ENCODE measurements at regions not wholly inside any gene's neighbourhood (a gene's known extent, or its start where the extent isn't known, plus 50 kb on each side); places are given as distances from the start of the nearest gene placed in this dataset.

GRCh38 chr1:163422738-163423404 is 101.1 kb downstream of the NUF2 start:
- Mint-ChIP-seq H3K4me3 (ENCODE audit: unreplicated experiment) (no peak overlapping the region), H3K27me3 (ENCODE audit: low read depth, unreplicated experiment) (peaks cover 2% of the 10 kb centered on the region), H3K36me3 (ENCODE audit: low read depth, unreplicated experiment) (no peaks in the 10 kb centered on the region), H3K9me3 (ENCODE audit: unreplicated experiment) (no peaks in the 10 kb centered on the region), H3K27ac (ENCODE audit: unreplicated experiment) (no peak overlapping the region), H3K4me1 (ENCODE audit: low read depth, unreplicated experiment) (no peaks in the 10 kb centered on the region)
- FAIRE-seq (no peak), DNase-seq (ENCODE audit: low read depth) (no peak)
- H3K4me1 ChIP-seq (ENCODE audit: insufficient read depth, low read length), result no peaks in the 10 kb centered on the region
- H3K4me2 ChIP-seq (ENCODE audit: low read length), result no peak overlapping the region
- TF ChIP-seq CTCF (IDR thresholded peaks at IDR 0.05; ENCODE audit: insufficient read depth, low read depth, low read length) (no peak), EZH2 (IDR thresholded peaks at IDR 0.05; ENCODE audit: insufficient read depth, low read length) (no peak)
- no peak overlapping the region for H3K27ac ChIP-seq (ENCODE audit: low read depth, low read length)
- no peaks in the 10 kb centered on the region for H3K79me2 ChIP-seq (ENCODE audit: insufficient read depth, low read length)
- H3K27me3 ChIP-seq (ENCODE audit: insufficient read depth, low read length), result no peaks in the 10 kb centered on the region
- no peaks in the 10 kb centered on the region for H3K9me3 ChIP-seq (ENCODE audit: insufficient read depth, low read depth, low read length)
- no peaks in the 10 kb centered on the region for H3K36me3 ChIP-seq (ENCODE audit: insufficient read depth, low read length)
- no peaks in the 10 kb centered on the region for H4K20me1 ChIP-seq (ENCODE audit: insufficient read depth, low read length)
- H2AFZ ChIP-seq (ENCODE audit: low read depth, low read length), result no peak overlapping the region
- no peak overlapping the region for H3K9ac ChIP-seq (ENCODE audit: low read length)
- no peak overlapping the region for H3K4me3 ChIP-seq (ENCODE audit: insufficient read depth, low read depth, low read length)

GRCh38 chr1:163426505-163427251 is 104.9 kb downstream of the NUF2 start:
- Mint-ChIP-seq H3K27ac (ENCODE audit: unreplicated experiment) (no peak overlapping the region), H3K4me3 (ENCODE audit: unreplicated experiment) (no peak overlapping the region), H3K4me1 (ENCODE audit: low read depth, unreplicated experiment) (no peaks in the 10 kb centered on the region), H3K27me3 (ENCODE audit: low read depth, unreplicated experiment) (peaks cover 2% of the 10 kb centered on the region), H3K36me3 (ENCODE audit: low read depth, unreplicated experiment) (no peaks in the 10 kb centered on the region), H3K9me3 (ENCODE audit: unreplicated experiment) (no peaks in the 10 kb centered on the region)
- no peaks in the 10 kb centered on the region for H3K4me1 ChIP-seq (ENCODE audit: insufficient read depth, low read length)
- no peaks in the 10 kb centered on the region for H3K36me3 ChIP-seq (ENCODE audit: insufficient read depth, low read length)
- no peak overlapping the region for H3K4me3 ChIP-seq (ENCODE audit: insufficient read depth, low read depth, low read length)
- H3K79me2 ChIP-seq (ENCODE audit: insufficient read depth, low read length), result no peaks in the 10 kb centered on the region
- H4K20me1 ChIP-seq (ENCODE audit: insufficient read depth, low read length), result no peaks in the 10 kb centered on the region
- no peak overlapping the region for H3K27ac ChIP-seq (ENCODE audit: low read depth, low read length)
- no peak for FAIRE-seq
- no peaks in the 10 kb centered on the region for H3K9me3 ChIP-seq (ENCODE audit: insufficient read depth, low read depth, low read length)
- no peak overlapping the region for H3K4me2 ChIP-seq (ENCODE audit: low read length)
- DNase-seq (ENCODE audit: low read depth), result no peak
- TF ChIP-seq EZH2 (IDR thresholded peaks at IDR 0.05; ENCODE audit: insufficient read depth, low read length) (no peak), CTCF (IDR thresholded peaks at IDR 0.05; ENCODE audit: insufficient read depth, low read depth, low read length) (no peak)
- no peaks in the 10 kb centered on the region for H3K27me3 ChIP-seq (ENCODE audit: insufficient read depth, low read length)
- H3K9ac ChIP-seq (ENCODE audit: low read length), result no peak overlapping the region
- H2AFZ ChIP-seq (ENCODE audit: low read depth, low read length), result no peak overlapping the region

GRCh38 chr1:163427279-163427678 is 105.5 kb downstream of the NUF2 start:
- no peaks in the 10 kb centered on the region for H3K27me3 ChIP-seq (ENCODE audit: insufficient read depth, low read length)
- TF ChIP-seq EZH2 (IDR thresholded peaks at IDR 0.05; ENCODE audit: insufficient read depth, low read length), result no peak
- TF ChIP-seq CTCF (IDR thresholded peaks at IDR 0.05; ENCODE audit: insufficient read depth, low read depth, low read length), result no peak
- H2AFZ ChIP-seq (ENCODE audit: low read depth, low read length), result no peak overlapping the region
- no peak overlapping the region for H3K27ac Mint-ChIP-seq (ENCODE audit: unreplicated experiment)
- no peak overlapping the region for H3K9ac ChIP-seq (ENCODE audit: low read length)
- H3K9me3 Mint-ChIP-seq (ENCODE audit: unreplicated experiment), result no peaks in the 10 kb centered on the region
- no peak overlapping the region for H3K4me3 ChIP-seq (ENCODE audit: insufficient read depth, low read depth, low read length)
- H3K9me3 ChIP-seq (ENCODE audit: insufficient read depth, low read depth, low read length), result no peaks in the 10 kb centered on the region
- no peak overlapping the region for H3K4me3 Mint-ChIP-seq (ENCODE audit: unreplicated experiment)
- no peaks in the 10 kb centered on the region for H3K4me1 Mint-ChIP-seq (ENCODE audit: low read depth, unreplicated experiment)
- no peaks in the 10 kb centered on the region for H3K36me3 Mint-ChIP-seq (ENCODE audit: low read depth, unreplicated experiment)
- peaks cover 2% of the 10 kb centered on the region for H3K27me3 Mint-ChIP-seq (ENCODE audit: low read depth, unreplicated experiment)
- no peak for DNase-seq (ENCODE audit: low read depth)
- H3K27ac ChIP-seq (ENCODE audit: low read depth, low read length), result no peak overlapping the region
- H4K20me1 ChIP-seq (ENCODE audit: insufficient read depth, low read length), result no peaks in the 10 kb centered on the region
- no peaks in the 10 kb centered on the region for H3K36me3 ChIP-seq (ENCODE audit: insufficient read depth, low read length)
- FAIRE-seq, result no peak
- no peak overlapping the region for H3K4me2 ChIP-seq (ENCODE audit: low read length)
- H3K4me1 ChIP-seq (ENCODE audit: insufficient read depth, low read length), result no peaks in the 10 kb centered on the region
- no peaks in the 10 kb centered on the region for H3K79me2 ChIP-seq (ENCODE audit: insufficient read depth, low read length)

All from astrocyte (in vitro differentiated cells and primary cell).